Vagina (tissue), 2 donors: ENCODE measurements at regions not wholly inside any gene's neighbourhood (a gene's known extent, or its start where the extent isn't known, plus 50 kb on each side); places are given as distances from the start of the nearest gene placed in this dataset.

ENCODE experiments used
- POLR2A ChIP-seq, 2 donors: fragments of 450-650 bp; IDR thresholded peaks; one replicate each; pipeline ENCODE4 v1.6.1; 2017; ENCODE audit warnings: antibody characterized with exemption in 2 of 2, mild to moderate bottlenecking in 2 of 2, moderate library complexity in 2 of 2
- POLR2AphosphoS5 ChIP-seq, 2 donors: sonication (generic); formaldehyde crosslinking; IDR thresholded peaks; one replicate each; pipeline ENCODE4 v1.9.0; 2017; ENCODE audit warnings: antibody characterized with exemption in 2 of 2, mild to moderate bottlenecking in 2 of 2, low read depth in 1 of 2; ENCODE audit not compliant: insufficient read depth in 1 of 2
- TF ChIP-seq, protein P1 (sequence below), 3 experiments: fragments of 450-650 bp in 2 of 3; fragments of 200-600 bp in 1 of 3; sonication (generic) in 1 of 3; IDR thresholded peaks; one replicate each; pipeline ENCODE4 v1.5.1; 2017 to 2019; ENCODE audit warnings: antibody characterized with exemption in 3 of 3, mild to moderate bottlenecking in 2 of 3, moderate library complexity in 2 of 3

DNA sequence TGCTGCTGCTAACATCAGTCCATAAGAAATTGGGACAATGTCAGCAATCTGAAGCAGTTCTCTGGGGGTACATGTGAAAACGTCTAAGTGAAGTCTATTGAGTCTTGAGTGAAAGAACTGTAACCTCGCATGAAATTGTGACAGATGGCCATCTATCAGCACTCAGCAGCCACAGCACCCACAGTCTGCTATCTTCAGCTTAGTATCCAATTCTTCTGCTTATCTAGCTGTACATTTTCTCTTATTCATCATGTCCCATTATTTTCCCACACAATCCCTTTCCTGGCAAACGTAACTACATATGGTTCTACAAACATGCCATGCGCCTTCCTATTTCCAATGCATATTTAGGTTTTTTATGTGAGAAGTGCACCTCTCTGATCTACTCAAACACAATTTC lies 629.7 kb downstream of the NTRK3 start:
- TF ChIP-seq, protein P1, sequence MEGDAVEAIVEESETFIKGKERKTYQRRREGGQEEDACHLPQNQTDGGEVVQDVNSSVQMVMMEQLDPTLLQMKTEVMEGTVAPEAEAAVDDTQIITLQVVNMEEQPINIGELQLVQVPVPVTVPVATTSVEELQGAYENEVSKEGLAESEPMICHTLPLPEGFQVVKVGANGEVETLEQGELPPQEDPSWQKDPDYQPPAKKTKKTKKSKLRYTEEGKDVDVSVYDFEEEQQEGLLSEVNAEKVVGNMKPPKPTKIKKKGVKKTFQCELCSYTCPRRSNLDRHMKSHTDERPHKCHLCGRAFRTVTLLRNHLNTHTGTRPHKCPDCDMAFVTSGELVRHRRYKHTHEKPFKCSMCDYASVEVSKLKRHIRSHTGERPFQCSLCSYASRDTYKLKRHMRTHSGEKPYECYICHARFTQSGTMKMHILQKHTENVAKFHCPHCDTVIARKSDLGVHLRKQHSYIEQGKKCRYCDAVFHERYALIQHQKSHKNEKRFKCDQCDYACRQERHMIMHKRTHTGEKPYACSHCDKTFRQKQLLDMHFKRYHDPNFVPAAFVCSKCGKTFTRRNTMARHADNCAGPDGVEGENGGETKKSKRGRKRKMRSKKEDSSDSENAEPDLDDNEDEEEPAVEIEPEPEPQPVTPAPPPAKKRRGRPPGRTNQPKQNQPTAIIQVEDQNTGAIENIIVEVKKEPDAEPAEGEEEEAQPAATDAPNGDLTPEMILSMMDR (IDR thresholded peaks at IDR 0.05) = no peak
- TF ChIP-seq POLR2AphosphoS5 (IDR thresholded peaks at IDR 0.05; ENCODE audit: insufficient read depth in 1 of 2, low read depth in 1 of 2) = no peak
- TF ChIP-seq POLR2A (IDR thresholded peaks at IDR 0.05) = no peak
